A673 (cell line): ENCODE measurements at regions not wholly inside any gene's neighbourhood (a gene's known extent, or its start where the extent isn't known, plus 50 kb on each side); places are given as distances from the start of the nearest gene placed in this dataset.

Experiments
- CTCF ChIP-seq: fragments of 300-800, 200-600 bp; sonication (generic); conservative IDR thresholded peaks from 2 replicates; pipeline ENCODE4 v1.5.1; 2017; ENCODE audit warnings: low read depth, mild to moderate bottlenecking, antibody characterized with exemption, low read length, moderate library complexity, mixed read lengths
- EZH2 ChIP-seq: fragments of 200-600 bp; sonication (generic); IDR thresholded peaks from 2 replicates; pipeline ENCODE4 v1.6.1; 2017; ENCODE audit warnings: borderline replicate concordance, low read depth, mild to moderate bottlenecking, mixed read lengths, antibody characterized with exemption, low read length; ENCODE audit not compliant: poor library complexity, severe bottlenecking

DNA sequence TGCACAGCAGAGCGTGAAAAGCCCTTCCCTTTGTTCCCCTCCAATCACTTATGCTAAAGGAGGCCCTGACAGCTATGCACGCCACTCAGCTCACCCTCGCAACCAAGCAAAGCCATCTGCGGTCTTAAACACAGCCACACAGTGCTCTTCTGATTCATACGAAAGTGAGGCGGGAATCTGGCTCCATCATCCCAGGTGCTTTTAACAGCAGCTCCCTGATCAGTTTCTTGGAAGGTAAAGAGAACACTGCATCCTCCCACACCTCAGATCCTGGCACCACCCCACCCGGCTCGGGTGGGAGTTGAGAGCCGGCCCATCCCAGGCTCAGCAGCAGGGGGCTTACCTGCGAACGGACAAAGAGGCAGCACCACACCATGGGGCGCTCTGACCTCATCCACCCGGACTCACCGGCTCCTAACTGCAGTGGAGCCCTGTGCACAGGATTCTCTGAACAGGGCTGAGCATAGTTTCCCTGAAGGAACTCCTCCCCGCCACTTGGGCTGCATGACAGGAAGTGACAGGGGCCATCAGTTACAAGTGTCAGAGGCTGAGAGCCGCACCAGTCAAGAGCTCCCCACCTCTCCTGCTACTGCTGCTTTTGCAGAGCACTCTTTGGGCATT lies 114.3 kb upstream of the ARHGEF3 start:
- no peak for TF ChIP-seq CTCF
- TF ChIP-seq EZH2 = no peak
